ENCODE measurements at regions not wholly inside any gene's neighbourhood (a gene's known extent, or its start where the extent isn't known, plus 50 kb on each side); places are given as distances from the start of the nearest gene placed in this dataset.

DNA sequence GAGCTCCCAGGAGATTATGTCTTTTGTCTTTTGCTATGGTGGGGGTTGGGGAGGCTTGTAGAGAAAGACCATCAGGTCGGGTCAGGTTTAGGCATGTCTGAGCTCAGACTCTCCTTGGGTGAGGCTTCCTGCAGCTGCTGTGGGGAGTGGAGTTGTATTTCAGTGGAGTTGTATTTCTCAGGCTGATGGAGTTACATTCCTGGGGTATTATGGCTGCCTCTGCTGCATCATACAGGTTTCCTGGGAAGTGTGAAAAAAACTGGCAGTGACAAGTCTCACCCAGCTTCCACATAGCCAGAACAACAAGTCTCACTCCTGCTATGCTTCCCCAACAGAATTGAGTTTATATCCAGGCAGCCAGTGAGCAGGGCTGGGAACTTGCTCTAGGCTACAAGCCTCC lies 119.3 kb downstream of the VSIG4 start (continued):
- TF ChIP-seq ZNF326 (CRISPR knock-in tag; IDR thresholded peaks at IDR 0.05; ENCODE audit: borderline replicate concordance): no peak
- no peak for TF ChIP-seq ZNF431 (CRISPR knock-in tag; IDR thresholded peaks at IDR 0.05; ENCODE audit: borderline replicate concordance, low read depth)

DNA sequence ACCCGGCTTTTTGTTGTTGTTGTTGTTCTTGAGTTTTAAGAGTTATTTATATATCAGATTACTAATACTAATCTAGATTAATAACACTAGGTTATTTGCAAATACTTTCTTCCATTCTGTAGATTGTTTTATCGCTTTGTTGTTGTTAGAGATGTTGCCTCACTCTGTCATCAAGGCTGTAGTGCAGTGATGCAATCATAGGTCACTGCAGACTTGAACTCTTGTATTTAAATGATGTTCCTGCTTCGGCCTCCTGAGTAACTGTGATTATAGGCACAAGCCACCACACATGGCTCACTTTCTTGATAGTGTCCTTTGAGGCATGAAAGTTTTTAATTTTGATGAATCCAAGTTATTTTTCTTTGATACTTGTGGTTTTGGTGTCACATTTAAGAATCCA lies 129.0 kb downstream of the VSIG4 start:
- ATAC-seq: no peak
- no peaks in the 10 kb centered on the region for H3K36me3 ChIP-seq (replicated peaks in 1 of 2; ENCODE audit: control insufficient read depth in 1 of 2, insufficient read depth in 2 of 2, low read length in 2 of 2)
- TF ChIP-seq POLR2AphosphoS2 (IDR thresholded peaks at IDR 0.05; ENCODE audit: low read depth, low read length) (no peak), NR1H2 (CRISPR knock-in tag; IDR thresholded peaks at IDR 0.05; ENCODE audit: borderline replicate concordance, low read depth) (no peak), CEBPB (IDR thresholded peaks at IDR 0.05; ENCODE audit: borderline replicate concordance, low read depth, low read length) (peak; percentile 33; the same call in 1 of the 2 replicates)
- H3K27me3 ChIP-seq (ENCODE audit: control insufficient read depth in 1 of 2, insufficient read depth in 2 of 2, low read length in 2 of 2): no peaks in the 10 kb centered on the region
- no peaks in the 10 kb centered on the region for H4K20me1 ChIP-seq (ENCODE audit: insufficient read depth, low read length)
- in situ Hi-C loops (cut with HindIII; ENCODE audit: extremely low pct_ligation_motif_present, low pct_unique_long_range_greater_than_20kb) (no loop called here), intact Hi-C loops (cut with micrococcal nuclease; ENCODE audit: unreplicated experiment) (no loop called here)
- H3K9me3 ChIP-seq (ENCODE audit: low read length): no peaks in the 10 kb centered on the region
- H2AFZ ChIP-seq (ENCODE audit: low read length): no peak overlapping the region
- POLR2A ChIA-PET: no interaction called here
- no peak overlapping the region for H3K9ac ChIP-seq (ENCODE audit: insufficient read depth, low read depth, low read length)
- FAIRE-seq: no peak
- H3K4me3 ChIP-seq (replicated peaks in 1 of 3; ENCODE audit: insufficient read depth in 1 of 3, low read depth in 2 of 3, low read length in 3 of 3): no peak overlapping the region
- H3K4me1 ChIP-seq (ENCODE audit: insufficient read depth, low read length): no peaks in the 10 kb centered on the region
- DNase-seq (ENCODE audit: low spot score): no peak
- CTCF ChIA-PET (ENCODE audit: low intra/inter-chr PET ratio, low total read pairs): no interaction called here
- no peak overlapping the region for H3K27ac ChIP-seq (ENCODE audit: extremely low read length, insufficient read depth, low read length)
- no peaks in the 10 kb centered on the region for H3K79me2 ChIP-seq (ENCODE audit: insufficient read depth, low read length)
- BruUV-seq (replicated peaks): no TSS peak
- 0% methylated on average over 3 of the region's 3 CpGs for WGBS (ENCODE audit: low lambda C conversion rate)
- no peak overlapping the region for H3K4me2 ChIP-seq (ENCODE audit: low read depth, low read length)

DNA sequence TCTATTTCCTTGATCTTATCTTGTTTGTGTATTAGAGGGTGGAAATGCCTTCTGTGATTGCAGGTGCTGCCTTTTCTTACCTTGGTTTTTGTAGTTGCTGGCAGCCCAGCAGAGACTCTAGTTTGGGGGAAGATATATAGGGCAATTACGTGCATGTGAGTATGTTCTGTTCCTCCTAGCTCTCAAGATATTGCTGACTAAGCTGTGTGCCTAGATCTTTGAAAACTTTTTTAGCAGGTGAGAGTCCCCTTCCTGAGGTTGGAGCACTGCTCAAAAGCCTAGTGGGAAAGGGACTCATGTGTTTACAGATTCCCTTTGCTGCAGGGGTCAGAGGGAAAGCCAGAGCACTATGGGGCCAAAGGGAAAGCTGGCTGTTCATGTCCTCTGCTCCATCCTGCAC lies 136.1 kb downstream of the VSIG4 start:
- in situ Hi-C loops (cut with HindIII; ENCODE audit: extremely low pct_ligation_motif_present, low pct_unique_long_range_greater_than_20kb) (no loop called here), intact Hi-C loops (cut with micrococcal nuclease; ENCODE audit: unreplicated experiment) (no loop called here)
- no peak for DNase-seq (ENCODE audit: low spot score)
- H3K79me2 ChIP-seq (ENCODE audit: insufficient read depth, low read length): no peaks in the 10 kb centered on the region
- H3K4me1 ChIP-seq (ENCODE audit: insufficient read depth, low read length): no peaks in the 10 kb centered on the region
- no TSS peak for BruUV-seq (replicated peaks)
- TF ChIP-seq, protein P1, sequence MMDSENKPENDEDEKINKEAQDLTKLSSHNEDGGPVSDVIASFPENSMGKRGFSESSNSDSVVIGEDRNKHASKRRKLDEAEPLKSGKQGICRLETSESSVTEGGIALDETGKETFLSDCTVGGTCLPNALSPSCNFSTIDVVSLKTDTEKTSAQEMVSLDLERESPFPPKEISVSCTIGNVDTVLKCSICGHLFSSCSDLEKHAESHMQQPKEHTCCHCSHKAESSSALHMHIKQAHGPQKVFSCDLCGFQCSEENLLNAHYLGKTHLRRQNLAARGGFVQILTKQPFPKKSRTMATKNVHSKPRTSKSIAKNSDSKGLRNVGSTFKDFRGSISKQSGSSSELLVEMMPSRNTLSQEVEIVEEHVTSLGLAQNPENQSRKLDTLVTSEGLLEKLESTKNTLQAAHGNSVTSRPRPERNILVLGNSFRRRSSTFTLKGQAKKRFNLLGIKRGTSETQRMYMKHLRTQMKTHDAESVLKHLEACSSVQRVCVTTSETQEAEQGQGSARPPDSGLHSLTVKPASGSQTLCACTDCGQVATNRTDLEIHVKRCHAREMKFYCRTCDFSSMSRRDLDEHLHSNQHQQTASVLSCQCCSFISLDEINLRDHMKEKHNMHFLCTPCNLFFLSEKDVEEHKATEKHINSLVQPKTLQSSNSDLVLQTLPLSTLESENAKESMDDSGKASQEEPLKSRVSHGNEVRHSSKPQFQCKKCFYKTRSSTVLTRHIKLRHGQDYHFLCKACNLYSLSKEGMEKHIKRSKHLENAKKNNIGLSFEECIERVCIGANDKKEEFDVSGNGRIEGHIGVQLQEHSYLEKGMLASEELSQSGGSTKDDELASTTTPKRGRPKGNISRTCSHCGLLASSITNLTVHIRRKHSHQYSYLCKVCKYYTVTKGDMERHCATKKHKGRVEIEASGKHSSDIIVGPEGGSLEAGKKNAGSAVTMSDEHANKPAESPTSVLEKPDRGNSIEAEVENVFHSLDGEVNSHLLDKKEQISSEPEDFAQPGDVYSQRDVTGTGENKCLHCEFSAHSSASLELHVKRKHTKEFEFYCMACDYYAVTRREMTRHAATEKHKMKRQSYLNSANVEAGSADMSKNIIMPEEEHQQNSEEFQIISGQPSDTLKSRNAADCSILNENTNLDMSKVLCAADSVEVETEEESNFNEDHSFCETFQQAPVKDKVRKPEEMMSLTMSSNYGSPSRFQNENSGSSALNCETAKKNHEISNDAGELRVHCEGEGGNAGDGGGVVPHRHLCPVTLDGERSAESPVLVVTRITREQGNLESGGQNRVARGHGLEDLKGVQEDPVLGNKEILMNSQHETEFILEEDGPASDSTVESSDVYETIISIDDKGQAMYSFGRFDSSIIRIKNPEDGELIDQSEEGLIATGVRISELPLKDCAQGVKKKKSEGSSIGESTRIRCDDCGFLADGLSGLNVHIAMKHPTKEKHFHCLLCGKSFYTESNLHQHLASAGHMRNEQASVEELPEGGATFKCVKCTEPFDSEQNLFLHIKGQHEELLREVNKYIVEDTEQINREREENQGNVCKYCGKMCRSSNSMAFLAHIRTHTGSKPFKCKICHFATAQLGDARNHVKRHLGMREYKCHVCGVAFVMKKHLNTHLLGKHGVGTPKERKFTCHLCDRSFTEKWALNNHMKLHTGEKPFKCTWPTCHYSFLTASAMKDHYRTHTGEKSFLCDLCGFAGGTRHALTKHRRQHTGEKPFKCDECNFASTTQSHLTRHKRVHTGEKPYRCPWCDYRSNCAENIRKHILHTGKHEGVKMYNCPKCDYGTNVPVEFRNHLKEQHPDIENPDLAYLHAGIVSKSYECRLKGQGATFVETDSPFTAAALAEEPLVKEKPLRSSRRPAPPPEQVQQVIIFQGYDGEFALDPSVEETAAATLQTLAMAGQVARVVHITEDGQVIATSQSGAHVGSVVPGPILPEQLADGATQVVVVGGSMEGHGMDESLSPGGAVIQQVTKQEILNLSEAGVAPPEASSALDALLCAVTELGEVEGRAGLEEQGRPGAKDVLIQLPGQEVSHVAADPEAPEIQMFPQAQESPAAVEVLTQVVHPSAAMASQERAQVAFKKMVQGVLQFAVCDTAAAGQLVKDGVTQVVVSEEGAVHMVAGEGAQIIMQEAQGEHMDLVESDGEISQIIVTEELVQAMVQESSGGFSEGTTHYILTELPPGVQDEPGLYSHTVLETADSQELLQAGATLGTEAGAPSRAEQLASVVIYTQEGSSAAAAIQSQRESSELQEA (CRISPR knock-in tag; IDR thresholded peaks at IDR 0.05; ENCODE audit: not compliant biosample characterization): no peak
- TF ChIP-seq MAFK (conservative IDR thresholded peaks at IDR 0.05 in 1 of 2, IDR thresholded peaks at IDR 0.05 in 1 of 2; ENCODE audit: low read length in 2 of 2) (peak in 1 of 2 experiments; percentile 58; a peak in 3 of 4 replicates), MAFF (IDR thresholded peaks at IDR 0.05; ENCODE audit: low read depth, low read length) (peak; percentile 50; the same call in 1 of the 2 replicates)
- H3K9ac ChIP-seq (ENCODE audit: insufficient read depth, low read depth, low read length): no peak overlapping the region
- no peak for FAIRE-seq
- no peaks in the 10 kb centered on the region for H3K9me3 ChIP-seq (ENCODE audit: low read length)
- no peaks in the 10 kb centered on the region for H3K27me3 ChIP-seq (ENCODE audit: control insufficient read depth in 1 of 2, insufficient read depth in 2 of 2, low read length in 2 of 2)
- no peaks in the 10 kb centered on the region for H3K36me3 ChIP-seq (replicated peaks in 1 of 2; ENCODE audit: control insufficient read depth in 1 of 2, insufficient read depth in 2 of 2, low read length in 2 of 2)
- no peak overlapping the region for H2AFZ ChIP-seq (ENCODE audit: low read length)
- H4K20me1 ChIP-seq (ENCODE audit: insufficient read depth, low read length): no peaks in the 10 kb centered on the region
- no peak overlapping the region for H3K4me3 ChIP-seq (replicated peaks in 1 of 3; ENCODE audit: insufficient read depth in 1 of 3, low read depth in 2 of 3, low read length in 3 of 3)
- ChIA-PET CTCF (ENCODE audit: low intra/inter-chr PET ratio, low total read pairs) (no interaction called here), POLR2A (no interaction called here)
- no peak overlapping the region for H3K27ac ChIP-seq (ENCODE audit: extremely low read length, insufficient read depth, low read length)
- H3K4me2 ChIP-seq (ENCODE audit: low read depth, low read length): no peak overlapping the region
- ATAC-seq: no peak
- 0% methylated on average over 1 of the region's 1 CpG for WGBS (ENCODE audit: low lambda C conversion rate)

Data from HepG2 (cell line).